ENCODE measurements at regions not wholly inside any gene's neighbourhood (a gene's known extent, or its start where the extent isn't known, plus 50 kb on each side); places are given as distances from the start of the nearest gene placed in this dataset.

GRCh38 chr11:18878211-18878610 lies 61.0 kb downstream of the MRGPRX1 start:
- whole genome bisulfite sequencing, 2 donors: 47 to 64% methylated on average over 5 of the region's 5 CpGs
- intact Hi-C loops (cut with DNase I): no loop called here

GRCh38 chr11:18865951-18866350 lies 73.3 kb downstream of the MRGPRX1 start:
- Histone ChIP-seq H3K9me3 (peaks cover 0 to 7% (median 0%) of the 10 kb centered on the region in 11 donors), H3K27me3 (peaks cover 0 to 17% (median 0%) of the 10 kb centered on the region in 7 donors), H3K36me3 (no peaks in the 10 kb centered on the region), H3K4me1 (no peaks in the 10 kb centered on the region), H3K4me3 (no peak overlapping the region), H3K27ac (no peak overlapping the region)
- no peak for TF ChIP-seq CTCF (IDR thresholded peaks at IDR 0.05)
- 75 to 81% methylated on average over 2 of the region's 2 CpGs for WGBS, 2 donors
- intact Hi-C loops (cut with DNase I): no loop called here
- DNase-seq: no peak
- ATAC-seq: no peak

More at GRCh38 chr11:18878211-18878610, 61.0 kb downstream of the MRGPRX1 start:
- ATAC-seq (no peak), DNase-seq (no peak)
- Histone ChIP-seq H3K9me3 (no peaks in the 10 kb centered on the region), H3K4me3 (no peak overlapping the region), H3K4me1 (no peaks in the 10 kb centered on the region), H3K27ac (no peak overlapping the region), H3K36me3 (no peaks in the 10 kb centered on the region), H3K27me3 (peaks cover 0 to 19% (median 5%) of the 10 kb centered on the region in 7 donors)
- no peak for TF ChIP-seq CTCF (IDR thresholded peaks at IDR 0.05)

GRCh38 chr11:18865261-18865660 lies 73.7 kb upstream of the PTPN5 start:
- ATAC-seq: no peak
- no peaks in the 10 kb centered on the region for H3K4me1 ChIP-seq
- peaks cover 0 to 7% (median 0%) of the 10 kb centered on the region in 11 donors for H3K9me3 ChIP-seq
- intact Hi-C loops (cut with DNase I): no loop called here
- no peaks in the 10 kb centered on the region for H3K36me3 ChIP-seq
- no peak for DNase-seq
- no peak for TF ChIP-seq CTCF (IDR thresholded peaks at IDR 0.05)
- H3K4me3 ChIP-seq: no peak overlapping the region
- no peak overlapping the region for H3K27ac ChIP-seq
- WGBS, 2 donors: 90 to 93% methylated on average over 3 of the region's 3 CpGs
- peaks cover 0 to 17% (median 0%) of the 10 kb centered on the region in 7 donors for H3K27me3 ChIP-seq

- Histone ChIP-seq H3K27me3 (peaks cover 0 to 12% (median 0%) of the 10 kb centered on the region in 7 donors), H3K4me3 (no peak overlapping the region), H3K36me3 (no peaks in the 10 kb centered on the region), H3K9me3 (peaks cover 0 to 20% (median 7%) of the 10 kb centered on the region in 11 donors), H3K4me1 (no peaks in the 10 kb centered on the region), H3K27ac (no peak overlapping the region)
- intact Hi-C loops (cut with DNase I): no loop called here
- peak in 5 of 9 donors; percentile 11 to 34 (median 24) for TF ChIP-seq CTCF (IDR thresholded peaks at IDR 0.05)
- ATAC-seq: no peak
- DNase-seq: no peak
- WGBS, 2 donors: 34 to 37% methylated on average over 5 of the region's 5 CpGs
Observed at GRCh38 chr11:18853086-18853720, 61.6 kb upstream of the PTPN5 start.

Data from heart right ventricle (tissue), 16 donors.